Muscle of back (tissue), 3 donors: ENCODE measurements at regions not wholly inside any gene's neighbourhood (a gene's known extent, or its start where the extent isn't known, plus 50 kb on each side); places are given as distances from the start of the nearest gene placed in this dataset.

Experiments
- DNase-seq, 3 donors: peaks; one replicate each; pipeline versions ENCODE4 v3.0.0 to v3.0.0-alpha.2; 2013

DNA sequence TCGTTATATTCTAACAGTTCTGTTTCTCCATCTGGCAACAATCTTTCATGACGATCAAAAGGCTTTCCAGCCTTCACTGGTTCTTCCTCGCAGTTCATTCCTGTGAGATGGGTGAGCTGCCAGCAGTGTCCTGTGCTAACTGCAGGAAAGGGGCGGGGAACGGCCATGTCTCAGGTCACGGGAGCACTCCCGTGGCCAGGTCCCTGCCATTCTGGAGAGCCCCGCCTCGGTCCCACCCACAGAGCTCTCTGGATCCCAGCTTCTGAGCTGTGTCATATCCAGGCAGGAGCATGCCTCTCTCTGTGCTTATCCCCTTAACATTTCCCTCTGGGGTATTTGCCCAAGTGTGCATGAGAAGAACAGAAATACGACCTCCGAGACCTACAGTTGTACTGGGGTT lies 297.8 kb upstream of the IRX2 start:
- DNase-seq: no peak

GRCh38 chr5:3047212-3047774 lies 295.8 kb upstream of the IRX2 start:
- DNase-seq: no peak

DNA sequence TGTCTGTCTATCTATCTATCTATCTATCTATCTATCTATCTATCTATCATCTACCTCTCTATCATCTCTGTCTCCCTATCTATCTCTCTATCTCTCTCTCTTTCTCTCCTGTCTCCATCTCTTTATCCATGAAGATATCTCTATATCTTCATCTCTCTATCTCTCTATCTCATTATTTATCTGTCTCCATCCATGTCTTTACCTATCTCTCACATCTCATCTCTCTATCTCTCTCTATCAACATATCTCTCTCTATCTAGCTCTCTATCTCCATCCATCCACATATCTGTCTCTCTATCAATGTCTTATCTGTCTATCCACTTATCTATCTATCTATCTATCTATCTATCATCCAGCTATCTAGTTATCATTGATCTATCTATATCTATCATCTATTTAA lies 292.1 kb upstream of the IRX2 start:
- DNase-seq: no peak

- no peak for DNase-seq
These were observed 289.5 kb upstream of the IRX2 start for GRCh38 chr5:3041001-3041400.

DNA sequence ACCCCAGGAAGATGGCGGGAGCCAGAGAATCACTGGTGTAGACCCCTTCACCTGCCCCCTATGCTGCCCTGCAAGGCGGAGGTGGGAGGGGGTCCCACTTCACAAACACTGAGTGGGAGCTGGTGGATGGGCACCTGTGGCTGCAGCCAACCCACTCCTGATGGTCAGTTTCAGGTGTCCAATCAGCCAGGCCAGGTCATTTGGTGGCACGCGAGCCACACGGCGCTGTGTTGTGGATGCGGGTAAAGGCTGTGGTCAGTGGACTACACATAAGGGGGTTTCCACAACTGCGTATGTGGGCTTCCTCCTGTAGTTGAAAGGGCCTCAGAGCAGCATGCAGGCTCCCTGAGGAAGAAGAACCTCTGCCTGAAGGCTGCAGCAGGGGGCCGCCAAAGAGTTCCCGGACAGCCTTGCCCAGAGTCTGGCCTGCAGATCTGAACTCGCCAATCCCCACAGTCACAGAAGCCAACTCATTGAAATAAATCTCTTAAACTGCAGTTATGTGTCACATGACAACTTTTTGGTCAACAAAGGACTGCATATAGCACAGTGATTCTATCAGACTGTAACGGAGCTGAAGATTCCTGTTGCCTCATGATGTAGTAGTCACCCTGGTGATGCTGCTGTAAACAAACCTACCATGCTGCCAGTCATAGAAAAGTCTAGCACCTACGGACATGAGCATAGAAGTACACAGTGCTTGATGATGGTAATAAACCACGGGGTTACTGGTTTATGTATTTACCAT lies 284.7 kb upstream of the IRX2 start:
- no peak for DNase-seq

GRCh38 chr5:3035452-3035851 lies 284.0 kb upstream of the IRX2 start:
- no peak for DNase-seq

- no peak for DNase-seq
These were observed 283.4 kb upstream of the IRX2 start for GRCh38 chr5:3034881-3035280.

- DNase-seq: no peak
These were observed 283.0 kb upstream of the IRX2 start for GRCh38 chr5:3034449-3034848.

- DNase-seq: no peak
These were observed 281.7 kb upstream of the IRX2 start for GRCh38 chr5:3033033-3033755.

DNA sequence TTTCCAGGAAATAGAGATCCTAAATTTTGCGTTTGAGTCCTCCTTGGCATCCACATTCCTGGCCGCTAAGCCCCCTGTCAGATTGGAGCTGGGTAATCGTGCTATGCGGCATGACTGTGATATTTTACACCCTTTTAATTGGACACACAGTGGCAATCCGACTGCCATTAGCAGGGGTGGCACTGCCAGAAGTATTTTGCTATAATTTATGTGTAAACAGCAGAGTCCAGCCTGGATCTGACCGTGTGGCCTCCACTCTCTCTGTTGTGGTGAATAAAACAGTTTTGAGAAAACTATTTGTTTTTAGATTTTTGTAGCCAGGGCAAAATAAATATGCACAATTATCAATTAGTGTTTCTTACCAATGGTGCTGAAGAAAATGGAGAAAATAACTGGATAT lies 281.0 kb upstream of the IRX2 start:
- DNase-seq: no peak

DNA sequence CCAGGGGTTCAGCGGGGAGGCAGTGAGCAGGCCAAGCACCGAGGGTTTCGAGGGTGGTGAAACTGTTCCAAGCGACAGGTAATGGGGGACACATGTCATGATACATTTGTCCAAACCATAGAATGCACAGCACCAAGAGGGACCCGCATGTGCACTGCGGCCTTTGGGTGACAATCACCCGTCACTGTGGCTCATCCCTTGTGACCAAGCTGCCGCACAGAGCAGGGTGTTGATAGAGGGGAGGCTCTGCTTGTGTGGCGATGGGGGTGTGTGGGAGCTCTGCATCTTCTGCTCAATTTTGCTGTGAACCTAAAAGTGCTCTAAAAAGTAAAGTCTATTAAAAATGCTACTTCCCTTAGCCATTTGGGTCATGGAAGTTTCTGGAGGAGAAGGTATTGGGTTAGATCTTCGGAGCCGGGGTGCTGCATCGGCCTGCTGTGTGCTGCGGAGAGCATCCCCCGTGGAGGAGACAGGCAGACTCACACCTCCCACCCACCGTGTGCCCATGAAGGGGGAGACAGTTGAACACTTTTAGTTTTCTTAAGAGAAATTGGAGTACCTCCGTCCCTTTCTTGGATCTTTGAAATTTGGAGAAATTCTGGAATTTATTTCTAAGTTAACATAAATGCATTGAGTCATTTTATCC lies 280.4 kb upstream of the IRX2 start:
- no peak for DNase-seq

DNA sequence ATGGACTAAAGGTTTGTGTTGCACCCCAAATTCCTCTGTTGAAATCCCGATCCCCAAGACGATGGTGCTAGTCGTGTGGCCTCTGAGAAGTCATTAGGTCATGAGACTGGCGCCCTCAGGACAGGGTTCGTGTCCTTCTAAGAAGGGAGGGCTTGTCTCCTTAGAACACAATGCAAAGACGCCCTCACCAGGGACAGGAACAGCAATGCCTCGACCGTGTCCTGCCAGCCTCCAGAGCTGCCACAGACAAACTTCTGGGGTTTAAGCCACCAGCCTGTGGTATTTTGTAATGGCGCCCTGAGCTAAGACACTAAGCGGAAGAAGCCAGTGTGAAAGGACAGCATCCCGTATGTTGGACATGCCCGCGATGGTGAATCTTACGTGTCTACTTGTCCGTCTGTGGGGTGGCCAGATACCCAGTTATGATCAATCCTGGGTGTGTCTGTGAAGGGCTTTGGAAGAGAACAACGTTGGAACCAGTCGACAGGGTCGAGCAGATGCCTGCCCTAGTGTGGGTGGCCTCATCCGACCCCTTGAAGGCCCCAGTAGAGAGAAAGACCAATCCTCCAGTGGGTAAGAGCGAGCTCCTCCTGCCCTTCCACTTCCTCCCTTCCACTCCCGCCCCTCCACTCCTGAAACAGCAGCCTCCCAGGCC lies 279.2 kb upstream of the IRX2 start:
- no peak for DNase-seq

DNA sequence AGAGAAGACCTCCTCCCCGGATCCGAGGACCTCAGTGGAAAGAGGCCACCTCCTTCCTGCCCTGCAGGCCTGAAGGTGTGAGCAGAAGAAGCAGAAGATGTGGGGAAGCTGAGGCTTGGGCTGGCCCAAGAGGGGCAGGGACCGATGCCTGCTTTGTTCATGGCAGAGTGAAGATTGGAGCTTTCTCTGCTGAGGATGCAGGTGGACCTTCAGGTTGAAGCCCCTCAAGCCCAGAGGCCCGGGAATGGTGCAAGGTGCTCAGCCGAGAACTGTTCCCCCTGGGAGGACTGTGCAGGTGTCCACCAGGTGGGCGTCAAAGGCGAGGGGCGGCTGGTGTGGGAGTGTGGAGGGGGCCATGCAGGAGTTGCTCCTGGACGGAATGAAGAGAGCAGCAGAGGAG lies 277.9 kb upstream of the IRX2 start:
- no peak for DNase-seq

GRCh38 chr5:3027866-3028635 lies 276.6 kb upstream of the IRX2 start:
- DNase-seq: no peak

- no peak for DNase-seq
These were observed 275.8 kb upstream of the IRX2 start for GRCh38 chr5:3027185-3027865.

- no peak for DNase-seq
These were observed 275.2 kb upstream of the IRX2 start for GRCh38 chr5:3026651-3027050.

GRCh38 chr5:3026099-3026498 lies 274.6 kb upstream of the IRX2 start:
- no peak for DNase-seq

GRCh38 chr5:3025392-3025791 lies 273.9 kb upstream of the IRX2 start:
- DNase-seq: no peak

DNA sequence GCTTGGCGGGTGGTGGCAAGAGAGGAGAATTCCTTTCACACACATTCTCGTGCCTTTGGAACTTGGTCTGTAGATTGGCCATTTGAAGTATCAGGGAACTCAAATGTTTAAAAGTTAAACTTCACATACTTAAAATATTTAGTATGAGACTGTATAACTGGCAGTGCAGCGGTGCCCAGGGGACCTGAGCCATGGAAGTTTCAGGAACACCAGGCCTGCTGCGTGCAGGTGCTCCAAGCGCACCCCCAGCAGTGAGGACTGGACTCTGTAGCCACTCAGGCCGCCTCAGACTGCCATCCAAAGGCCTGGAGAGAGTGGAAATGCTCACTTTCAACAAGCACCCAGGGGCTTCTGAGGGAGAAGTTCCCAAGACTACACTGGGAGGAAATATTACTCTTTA lies 273.5 kb upstream of the IRX2 start:
- no peak for DNase-seq

DNA sequence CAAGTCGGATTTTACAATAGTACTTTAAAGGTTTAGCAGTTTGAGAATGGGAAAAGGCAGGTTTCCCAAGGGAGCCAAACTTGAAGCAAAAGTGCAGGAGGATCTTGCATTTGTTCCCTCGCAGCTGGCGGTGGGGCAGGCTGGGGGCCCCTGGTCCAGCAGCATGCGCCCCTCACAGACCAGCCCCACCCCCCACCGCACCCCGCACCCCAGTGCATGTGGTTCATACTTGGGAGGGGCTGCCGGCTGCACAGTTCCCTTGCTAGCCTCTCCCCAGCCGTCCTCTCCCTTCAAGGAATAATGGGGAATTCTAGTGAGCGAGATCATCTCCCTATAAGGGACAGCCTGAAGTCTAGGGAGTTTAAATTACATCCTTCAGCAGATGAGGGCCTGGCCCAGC lies 273.1 kb upstream of the IRX2 start:
- DNase-seq: peak in 1 of 3 donors; percentile 5

GRCh38 chr5:3024126-3024525 lies 272.6 kb upstream of the IRX2 start:
- DNase-seq: no peak
